ENCODE measurements at regions not wholly inside any gene's neighbourhood (a gene's known extent, or its start where the extent isn't known, plus 50 kb on each side); places are given as distances from the start of the nearest gene placed in this dataset.

DNA sequence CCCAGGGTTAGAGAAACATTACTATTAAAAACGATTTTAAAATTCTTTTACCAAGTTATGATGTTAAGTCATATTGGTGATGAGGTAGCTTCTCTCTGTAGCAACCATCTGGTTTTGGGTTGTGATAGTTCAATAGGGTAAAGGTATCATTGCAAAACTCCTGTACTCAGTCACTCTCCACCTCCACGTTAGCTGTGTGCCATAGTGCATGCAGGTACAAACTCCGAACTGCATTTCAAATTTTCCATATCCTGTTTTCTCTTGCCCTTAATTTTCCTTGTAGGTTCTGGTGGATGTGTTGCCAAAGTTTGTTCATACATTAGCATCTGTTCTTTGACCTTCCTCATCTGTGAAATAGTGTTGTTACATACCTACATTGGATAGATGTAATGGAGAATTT is 53.1 kb upstream of the ARRDC3 start:
- no peak for TF ChIP-seq EZH2 (IDR thresholded peaks at IDR 0.05; ENCODE audit: borderline replicate concordance, low read depth, low read length, severe bottlenecking)
- TF ChIP-seq, protein P1, sequence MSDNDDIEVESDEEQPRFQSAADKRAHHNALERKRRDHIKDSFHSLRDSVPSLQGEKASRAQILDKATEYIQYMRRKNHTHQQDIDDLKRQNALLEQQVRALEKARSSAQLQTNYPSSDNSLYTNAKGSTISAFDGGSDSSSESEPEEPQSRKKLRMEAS (IDR thresholded peaks at IDR 0.05; ENCODE audit: insufficient read depth, insufficient read length), result no peak
- TF ChIP-seq JUN (IDR thresholded peaks at IDR 0.05; ENCODE audit: borderline replicate concordance, insufficient read depth, insufficient read length, low read depth), result no peak
- no peak for TF ChIP-seq POLR2AphosphoS5 (IDR thresholded peaks at IDR 0.05; ENCODE audit: insufficient read depth, low read depth, low read length)
- TF ChIP-seq MYC (IDR thresholded peaks at IDR 0.05; ENCODE audit: low read depth, low read length), result no peak
- TF ChIP-seq, protein P2, sequence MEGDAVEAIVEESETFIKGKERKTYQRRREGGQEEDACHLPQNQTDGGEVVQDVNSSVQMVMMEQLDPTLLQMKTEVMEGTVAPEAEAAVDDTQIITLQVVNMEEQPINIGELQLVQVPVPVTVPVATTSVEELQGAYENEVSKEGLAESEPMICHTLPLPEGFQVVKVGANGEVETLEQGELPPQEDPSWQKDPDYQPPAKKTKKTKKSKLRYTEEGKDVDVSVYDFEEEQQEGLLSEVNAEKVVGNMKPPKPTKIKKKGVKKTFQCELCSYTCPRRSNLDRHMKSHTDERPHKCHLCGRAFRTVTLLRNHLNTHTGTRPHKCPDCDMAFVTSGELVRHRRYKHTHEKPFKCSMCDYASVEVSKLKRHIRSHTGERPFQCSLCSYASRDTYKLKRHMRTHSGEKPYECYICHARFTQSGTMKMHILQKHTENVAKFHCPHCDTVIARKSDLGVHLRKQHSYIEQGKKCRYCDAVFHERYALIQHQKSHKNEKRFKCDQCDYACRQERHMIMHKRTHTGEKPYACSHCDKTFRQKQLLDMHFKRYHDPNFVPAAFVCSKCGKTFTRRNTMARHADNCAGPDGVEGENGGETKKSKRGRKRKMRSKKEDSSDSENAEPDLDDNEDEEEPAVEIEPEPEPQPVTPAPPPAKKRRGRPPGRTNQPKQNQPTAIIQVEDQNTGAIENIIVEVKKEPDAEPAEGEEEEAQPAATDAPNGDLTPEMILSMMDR (IDR thresholded peaks at IDR 0.05; ENCODE audit: extremely low read depth in 1 of 2, insufficient read depth in 1 of 2, low read depth in 1 of 2, low read length in 2 of 2), result no peak
- Histone ChIP-seq H3K36me3 (ENCODE audit: control insufficient read depth in 2 of 2, extremely low read depth in 1 of 2, insufficient read depth in 2 of 2, low read length in 2 of 2) (no peaks in the 10 kb centered on the region), H3K4me2 (ENCODE audit: insufficient read depth, low read length) (no peak overlapping the region), H3K9me1 (replicated peaks; ENCODE audit: control insufficient read depth, extremely low read depth, insufficient read depth, low read length) (no peaks in the 10 kb centered on the region), H3K4me3 (replicated peaks in 1 of 3; ENCODE audit: insufficient read depth in 1 of 3, low read depth in 1 of 3, low read length in 3 of 3) (no peak overlapping the region), H3K9me3 (replicated peaks; ENCODE audit: control insufficient read depth, insufficient read depth, low read length) (no peaks in the 10 kb centered on the region), H3K27me3 (ENCODE audit: control insufficient read depth in 2 of 2, insufficient read depth in 2 of 2, low read length in 2 of 2) (no peaks in the 10 kb centered on the region), H2AFZ (ENCODE audit: low read depth, low read length) (no peak overlapping the region), H3K27ac (ENCODE audit: insufficient read depth, low read depth, low read length) (no peak overlapping the region), H3K9ac (replicated peaks; ENCODE audit: extremely low read depth, insufficient read depth, low read length) (no peak overlapping the region), H3K4me1 (ENCODE audit: control insufficient read depth, extremely low read depth, insufficient read depth, low read length) (no peaks in the 10 kb centered on the region), H4K20me1 (replicated peaks; ENCODE audit: control insufficient read depth, extremely low read depth, insufficient read depth, low read length) (no peaks in the 10 kb centered on the region), H3K79me2 (ENCODE audit: control insufficient read depth, insufficient read depth, low read length) (no peaks in the 10 kb centered on the region)
- ChIA-PET CTCF (no interaction called here), POLR2A (no interaction called here)
- no peak for FAIRE-seq
- no peak for DNase-seq (ENCODE audit: low read depth, low spot score)
- BruUV-seq (replicated peaks), result no TSS peak
- dilution Hi-C loops (cut with MboI; ENCODE audit: extremely low pct_ligation_motif_present, low sequenced_read_pairs) (no loop called here), intact Hi-C loops (cut with micrococcal nuclease) (no loop called here)

Data from endothelial cell of umbilical vein (primary cell).